Trophoblast cell (in vitro differentiated cells and primary cell): ENCODE measurements at regions not wholly inside any gene's neighbourhood (a gene's known extent, or its start where the extent isn't known, plus 50 kb on each side); places are given as distances from the start of the nearest gene placed in this dataset.

Experiments used
- DNase-seq, 2 donors: peaks; one replicate each; pipeline ENCODE4 v3.0.0-alpha.2; 2016
- H2AFZ ChIP-seq: 2 replicates; pipeline ENCODE4 v1.6.1; 2013; ENCODE audit warnings: low read length, moderate library complexity, mild to moderate bottlenecking; ENCODE audit not compliant: insufficient read depth, poor library complexity
- H2AK5ac ChIP-seq: 2 replicates; pipeline ENCODE4 v1.6.1; 2013; ENCODE audit warnings: mild to moderate bottlenecking, low read length
- H2BK120ac ChIP-seq: 2 replicates; pipeline ENCODE4 v1.6.1; 2013; ENCODE audit warnings: low read length, mild to moderate bottlenecking, moderate library complexity; ENCODE audit not compliant: insufficient read depth, poor library complexity
- H2BK12ac ChIP-seq: 2 replicates; pipeline ENCODE4 v1.6.1; 2013; ENCODE audit warnings: mild to moderate bottlenecking, low read length, moderate library complexity
- H2BK5ac ChIP-seq: 2 replicates; pipeline ENCODE4 v1.6.1; 2013; ENCODE audit warnings: low read length, low read depth, moderate library complexity, mild to moderate bottlenecking; ENCODE audit not compliant: poor library complexity
- H3K14ac ChIP-seq: 2 replicates; pipeline ENCODE4 v1.6.1; 2013; ENCODE audit warnings: mild to moderate bottlenecking, low read length
- H3K18ac ChIP-seq: 2 replicates; pipeline ENCODE4 v1.6.1; 2013; ENCODE audit warnings: mild to moderate bottlenecking, low read length
- H3K23ac ChIP-seq: 2 replicates; pipeline ENCODE4 v1.6.1; 2013; ENCODE audit warnings: low read length
- H3K27ac ChIP-seq: 2 replicates; pipeline ENCODE4 v1.5.1; 2013; ENCODE audit warnings: low read depth, mild to moderate bottlenecking, inconsistent platforms, low read length, moderate library complexity
- H3K27me3 ChIP-seq: 2 replicates; pipeline ENCODE4 v1.6.1; 2013; ENCODE audit warnings: inconsistent platforms, mild to moderate bottlenecking, low read length, moderate library complexity; ENCODE audit not compliant: insufficient read depth
- H3K36me3 ChIP-seq, 2 experiments: 1 replicate in 1 of 2; 2 replicates in 1 of 2; pipeline ENCODE4 v1.6.1; 2013; ENCODE audit warnings: low read length in 2 of 2, mild to moderate bottlenecking in 2 of 2, moderate library complexity in 1 of 2; ENCODE audit not compliant: insufficient read depth in 2 of 2, control insufficient read depth in 1 of 2
- H3K4ac ChIP-seq: 2 replicates; pipeline ENCODE4 v1.6.1; 2013; ENCODE audit warnings: low read depth, mild to moderate bottlenecking, low read length, moderate library complexity
- H3K4me1 ChIP-seq, 2 experiments: 1 replicate in 1 of 2; 2 replicates in 1 of 2; pipeline ENCODE4 v1.6.1; 2013; ENCODE audit warnings: low read length in 2 of 2, mild to moderate bottlenecking in 2 of 2, moderate library complexity in 1 of 2; ENCODE audit not compliant: insufficient read depth in 2 of 2, control insufficient read depth in 1 of 2
- H3K4me2 ChIP-seq: 2 replicates; pipeline ENCODE4 v1.6.1; 2013; ENCODE audit warnings: inconsistent platforms, mild to moderate bottlenecking, low read length, moderate library complexity
- H3K4me3 ChIP-seq: 2 replicates; pipeline ENCODE4 v1.5.1; 2013; ENCODE audit warnings: mild to moderate bottlenecking, low read depth, low read length, inconsistent platforms
- H3K79me1 ChIP-seq: one replicate; pipeline ENCODE4 v1.6.1; 2013; ENCODE audit warnings: low read length
- H3K79me2 ChIP-seq: 2 replicates; pipeline ENCODE4 v1.6.1; 2013; ENCODE audit warnings: low read length, mild to moderate bottlenecking; ENCODE audit not compliant: control insufficient read depth, insufficient read depth, poor library complexity
- H3K9ac ChIP-seq: 2 replicates; pipeline ENCODE4 v1.6.1; 2013; ENCODE audit warnings: mild to moderate bottlenecking, low read length
- H3K9me3 ChIP-seq: 2 replicates; pipeline ENCODE4 v1.6.1; 2013; ENCODE audit warnings: low read depth, mild to moderate bottlenecking, control low read depth, inconsistent platforms, low read length; ENCODE audit not compliant: insufficient read depth
- H4K12ac ChIP-seq: 2 replicates; pipeline ENCODE4 v1.6.1; 2013; ENCODE audit warnings: low read depth, mild to moderate bottlenecking, low read length, moderate library complexity
- H4K8ac ChIP-seq: 2 replicates; pipeline ENCODE4 v1.6.1; 2013; ENCODE audit warnings: low read depth, mild to moderate bottlenecking, low read length, moderate library complexity
- H4K91ac ChIP-seq: one replicate; pipeline ENCODE4 v1.6.1; 2013; ENCODE audit warnings: low read depth, mild to moderate bottlenecking, low read length, moderate library complexity
- WGBS: extraction: QIAGEN DNeasy Blood & Tissue Kit; methylation state at CpG from one replicate; pipeline ENCODE4 v1.1.7; 2013; ENCODE audit warnings: missing lambda C conversion rate; ENCODE audit not compliant: insufficient read length, insufficient coverage; ENCODE audit errors: extremely low coverage; 5-methylcytosine and 5-hydroxymethylcytosine counted together

GRCh38 chr16:52294660-52295059 is 252.3 kb downstream of the TOX3 start:
- H3K36me3 ChIP-seq, result no peaks in the 10 kb centered on the region
- H2BK5ac ChIP-seq, result no peak overlapping the region
- H3K27ac ChIP-seq, result no peak overlapping the region
- H3K4me3 ChIP-seq, result no peak overlapping the region
- no peak overlapping the region for H4K12ac ChIP-seq
- no peak overlapping the region for H3K9ac ChIP-seq
- H2AK5ac ChIP-seq, result no peak overlapping the region
- no peak overlapping the region for H3K18ac ChIP-seq
- no peaks in the 10 kb centered on the region for H3K79me1 ChIP-seq
- no peaks in the 10 kb centered on the region for H3K27me3 ChIP-seq
- H3K9me3 ChIP-seq, result no peaks in the 10 kb centered on the region
- H4K8ac ChIP-seq, result no peak overlapping the region
- WGBS, result no CpG with 5 or more reads among the region's 3 CpGs
- H4K91ac ChIP-seq, result no peak overlapping the region
- H3K79me2 ChIP-seq, result no peaks in the 10 kb centered on the region
- no peak overlapping the region for H3K23ac ChIP-seq
- no peak overlapping the region for H3K4me2 ChIP-seq
- H2BK12ac ChIP-seq, result no peak overlapping the region
- H3K4me1 ChIP-seq, result no peaks in the 10 kb centered on the region
- no peak for DNase-seq
- no peak overlapping the region for H2AFZ ChIP-seq
- no peak overlapping the region for H3K14ac ChIP-seq
- no peak overlapping the region for H2BK120ac ChIP-seq
- no peak overlapping the region for H3K4ac ChIP-seq

GRCh38 chr16:52293204-52293603 is 253.7 kb downstream of the TOX3 start:
- DNase-seq, result no peak
- Histone ChIP-seq H4K12ac (no peak overlapping the region), H3K23ac (no peak overlapping the region), H3K36me3 (no peaks in the 10 kb centered on the region), H3K79me2 (no peaks in the 10 kb centered on the region), H3K4me3 (no peak overlapping the region), H3K4me1 (no peaks in the 10 kb centered on the region), H3K18ac (no peak overlapping the region), H2BK5ac (no peak overlapping the region), H2BK12ac (no peak overlapping the region), H3K27ac (no peak overlapping the region), H3K9ac (no peak overlapping the region), H3K4ac (no peak overlapping the region), H2AK5ac (no peak overlapping the region), H3K14ac (no peak overlapping the region), H3K4me2 (no peak overlapping the region), H3K79me1 (no peaks in the 10 kb centered on the region), H3K9me3 (no peaks in the 10 kb centered on the region), H3K27me3 (no peaks in the 10 kb centered on the region), H4K91ac (no peak overlapping the region), H2BK120ac (no peak overlapping the region), H4K8ac (no peak overlapping the region), H2AFZ (no peak overlapping the region)
- WGBS, result no CpG with 5 or more reads among the region's 2 CpGs

GRCh38 chr16:52283584-52284375 is 263.2 kb downstream of the TOX3 start:
- Histone ChIP-seq H4K8ac (no peak overlapping the region), H3K23ac (no peak overlapping the region), H2AK5ac (no peak overlapping the region), H3K14ac (no peak overlapping the region), H2AFZ (no peak overlapping the region), H3K9me3 (no peaks in the 10 kb centered on the region), H3K9ac (no peak overlapping the region), H3K4me2 (no peak overlapping the region), H4K91ac (no peak overlapping the region), H3K27ac (no peak overlapping the region), H2BK5ac (no peak overlapping the region), H2BK12ac (no peak overlapping the region), H3K4me1 (no peaks in the 10 kb centered on the region), H3K79me1 (no peaks in the 10 kb centered on the region), H3K27me3 (no peaks in the 10 kb centered on the region), H3K79me2 (no peaks in the 10 kb centered on the region), H4K12ac (no peak overlapping the region), H3K36me3 (no peaks in the 10 kb centered on the region), H2BK120ac (no peak overlapping the region), H3K4ac (no peak overlapping the region), H3K4me3 (no peak overlapping the region), H3K18ac (no peak overlapping the region)
- DNase-seq, result peak; percentile 53 to 58
- no CpG with 5 or more reads among the region's 4 CpGs for WGBS

- DNase-seq, result no peak
- no peak overlapping the region for H3K18ac ChIP-seq
- no peak overlapping the region for H2AK5ac ChIP-seq
- no peak overlapping the region for H2BK120ac ChIP-seq
- no peaks in the 10 kb centered on the region for H3K27me3 ChIP-seq
- no peak overlapping the region for H2BK12ac ChIP-seq
- no peaks in the 10 kb centered on the region for H3K79me1 ChIP-seq
- H4K12ac ChIP-seq, result no peak overlapping the region
- H3K4me2 ChIP-seq, result no peak overlapping the region
- H3K23ac ChIP-seq, result no peak overlapping the region
- H3K14ac ChIP-seq, result no peak overlapping the region
- H3K36me3 ChIP-seq, result no peaks in the 10 kb centered on the region
- H3K9ac ChIP-seq, result no peak overlapping the region
- H3K79me2 ChIP-seq, result no peaks in the 10 kb centered on the region
- no peak overlapping the region for H3K27ac ChIP-seq
- H3K4me1 ChIP-seq, result no peaks in the 10 kb centered on the region
- H4K91ac ChIP-seq, result no peak overlapping the region
- no peak overlapping the region for H3K4ac ChIP-seq
- no peak overlapping the region for H2AFZ ChIP-seq
- no peaks in the 10 kb centered on the region for H3K9me3 ChIP-seq
- WGBS, result no CpG with 5 or more reads among the region's 2 CpGs
- H2BK5ac ChIP-seq, result no peak overlapping the region
- H4K8ac ChIP-seq, result no peak overlapping the region
- no peak overlapping the region for H3K4me3 ChIP-seq
These were observed 263.9 kb downstream of the TOX3 start for GRCh38 chr16:52283018-52283417.
